ENCODE measurements at regions not wholly inside any gene's neighbourhood (a gene's known extent, or its start where the extent isn't known, plus 50 kb on each side); places are given as distances from the start of the nearest gene placed in this dataset.

GRCh38 chr18:4842751-4843150, 354.3 kb downstream of the AKAIN1 start:
- no peaks in the 10 kb centered on the region for H3K4me1 Mint-ChIP-seq
- no peaks in the 10 kb centered on the region for H3K36me3 Mint-ChIP-seq
- H3K27me3 Mint-ChIP-seq = no peaks in the 10 kb centered on the region
- no peak overlapping the region for H3K4me3 Mint-ChIP-seq
- no peak overlapping the region for H3K27ac Mint-ChIP-seq
- H3K9me3 Mint-ChIP-seq = no peaks in the 10 kb centered on the region

GRCh38 chr18:4842287-4842686, 354.8 kb downstream of the AKAIN1 start:
- no peak overlapping the region for H3K27ac Mint-ChIP-seq
- H3K4me1 Mint-ChIP-seq = no peaks in the 10 kb centered on the region
- H3K27me3 Mint-ChIP-seq = no peaks in the 10 kb centered on the region
- no peak overlapping the region for H3K4me3 Mint-ChIP-seq
- H3K36me3 Mint-ChIP-seq = no peaks in the 10 kb centered on the region
- no peaks in the 10 kb centered on the region for H3K9me3 Mint-ChIP-seq

GRCh38 chr18:4839639-4840038, 357.4 kb downstream of the AKAIN1 start:
- H3K27me3 Mint-ChIP-seq = no peaks in the 10 kb centered on the region

GRCh38 chr18:4836141-4836540, 360.9 kb downstream of the AKAIN1 start:
- Mint-ChIP-seq H3K27me3 (no peaks in the 10 kb centered on the region), H3K4me1 (no peaks in the 10 kb centered on the region), H3K4me3 (no peak overlapping the region)

More at GRCh38 chr18:4839639-4840038, 357.4 kb downstream of the AKAIN1 start:
- Mint-ChIP-seq H3K4me1 (no peaks in the 10 kb centered on the region), H3K36me3 (no peaks in the 10 kb centered on the region), H3K4me3 (no peak overlapping the region), H3K27ac (no peak overlapping the region), H3K9me3 (no peaks in the 10 kb centered on the region)

GRCh38 chr18:4831791-4832375, 365.2 kb downstream of the AKAIN1 start:
- Mint-ChIP-seq H3K36me3 (no peaks in the 10 kb centered on the region), H3K4me3 (no peak overlapping the region), H3K27me3 (no peaks in the 10 kb centered on the region), H3K9me3 (no peaks in the 10 kb centered on the region), H3K27ac (no peak overlapping the region), H3K4me1 (no peaks in the 10 kb centered on the region)

More at GRCh38 chr18:4836141-4836540, 360.9 kb downstream of the AKAIN1 start:
- H3K9me3 Mint-ChIP-seq = no peaks in the 10 kb centered on the region
- H3K36me3 Mint-ChIP-seq = no peaks in the 10 kb centered on the region
- no peak overlapping the region for H3K27ac Mint-ChIP-seq

GRCh38 chr18:4831127-4831526, 365.9 kb downstream of the AKAIN1 start:
- Mint-ChIP-seq H3K4me3 (no peak overlapping the region), H3K36me3 (no peaks in the 10 kb centered on the region), H3K4me1 (no peaks in the 10 kb centered on the region), H3K27me3 (no peaks in the 10 kb centered on the region), H3K9me3 (no peaks in the 10 kb centered on the region), H3K27ac (no peak overlapping the region)

- Mint-ChIP-seq H3K36me3 (no peaks in the 10 kb centered on the region), H3K9me3 (peaks cover 7% of the 10 kb centered on the region), H3K27me3 (no peaks in the 10 kb centered on the region), H3K4me1 (no peaks in the 10 kb centered on the region), H3K27ac (no peak overlapping the region), H3K4me3 (no peak overlapping the region)
Measured at GRCh38 chr18:4823091-4823490, 368.0 kb upstream of the DLGAP1 start.

GRCh38 chr18:4821801-4822200, 366.7 kb upstream of the DLGAP1 start:
- no peak overlapping the region for H3K4me3 Mint-ChIP-seq
- H3K9me3 Mint-ChIP-seq = peaks cover 7% of the 10 kb centered on the region
- no peaks in the 10 kb centered on the region for H3K36me3 Mint-ChIP-seq
- no peaks in the 10 kb centered on the region for H3K4me1 Mint-ChIP-seq
- no peaks in the 10 kb centered on the region for H3K27me3 Mint-ChIP-seq
- no peak overlapping the region for H3K27ac Mint-ChIP-seq

GRCh38 chr18:4817665-4818064, 362.6 kb upstream of the DLGAP1 start:
- no peaks in the 10 kb centered on the region for H3K36me3 Mint-ChIP-seq
- no peak overlapping the region for H3K27ac Mint-ChIP-seq
- peaks cover 7% of the 10 kb centered on the region for H3K9me3 Mint-ChIP-seq
- H3K4me3 Mint-ChIP-seq = no peak overlapping the region
- H3K4me1 Mint-ChIP-seq = no peaks in the 10 kb centered on the region
- H3K27me3 Mint-ChIP-seq = no peaks in the 10 kb centered on the region

- Mint-ChIP-seq H3K9me3 (peaks cover 4% of the 10 kb centered on the region), H3K4me3 (no peak overlapping the region), H3K27me3 (no peaks in the 10 kb centered on the region), H3K36me3 (no peaks in the 10 kb centered on the region), H3K4me1 (no peaks in the 10 kb centered on the region), H3K27ac (no peak overlapping the region)
Measured at GRCh38 chr18:4813708-4814107, 358.6 kb upstream of the DLGAP1 start.

GRCh38 chr18:4808891-4809290, 353.8 kb upstream of the DLGAP1 start:
- Mint-ChIP-seq H3K27ac (no peak overlapping the region), H3K4me3 (no peak overlapping the region)

GRCh38 chr18:4807604-4808293, 352.6 kb upstream of the DLGAP1 start:
- H3K36me3 Mint-ChIP-seq = no peaks in the 10 kb centered on the region
- no peaks in the 10 kb centered on the region for H3K27me3 Mint-ChIP-seq
- no peak overlapping the region for H3K27ac Mint-ChIP-seq
- H3K4me1 Mint-ChIP-seq = no peaks in the 10 kb centered on the region
- no peak overlapping the region for H3K4me3 Mint-ChIP-seq
- H3K9me3 Mint-ChIP-seq = peaks cover 11% of the 10 kb centered on the region

More at GRCh38 chr18:4808891-4809290, 353.8 kb upstream of the DLGAP1 start:
- H3K9me3 Mint-ChIP-seq = peaks cover 9% of the 10 kb centered on the region
- no peaks in the 10 kb centered on the region for H3K36me3 Mint-ChIP-seq
- no peaks in the 10 kb centered on the region for H3K27me3 Mint-ChIP-seq
- H3K4me1 Mint-ChIP-seq = no peaks in the 10 kb centered on the region

- H3K27ac Mint-ChIP-seq = no peak overlapping the region
- H3K4me1 Mint-ChIP-seq = no peaks in the 10 kb centered on the region
- H3K9me3 Mint-ChIP-seq = peaks cover 11% of the 10 kb centered on the region
- no peak overlapping the region for H3K4me3 Mint-ChIP-seq
- H3K36me3 Mint-ChIP-seq = no peaks in the 10 kb centered on the region
- H3K27me3 Mint-ChIP-seq = no peaks in the 10 kb centered on the region
Measured at GRCh38 chr18:4806331-4806730, 351.2 kb upstream of the DLGAP1 start.

- no peaks in the 10 kb centered on the region for H3K36me3 Mint-ChIP-seq
- no peak overlapping the region for H3K27ac Mint-ChIP-seq
- H3K4me3 Mint-ChIP-seq = no peak overlapping the region
- no peaks in the 10 kb centered on the region for H3K27me3 Mint-ChIP-seq
- no peaks in the 10 kb centered on the region for H3K4me1 Mint-ChIP-seq
- H3K9me3 Mint-ChIP-seq = peaks cover 17% of the 10 kb centered on the region
Measured at GRCh38 chr18:4802296-4802695, 347.2 kb upstream of the DLGAP1 start.

GRCh38 chr18:4801151-4801550, 346.0 kb upstream of the DLGAP1 start:
- Mint-ChIP-seq H3K4me1 (no peaks in the 10 kb centered on the region), H3K27me3 (no peaks in the 10 kb centered on the region), H3K9me3 (peaks cover 17% of the 10 kb centered on the region), H3K27ac (no peak overlapping the region), H3K4me3 (no peak overlapping the region), H3K36me3 (no peaks in the 10 kb centered on the region)

GRCh38 chr18:4797002-4797685, 342.0 kb upstream of the DLGAP1 start:
- H3K27me3 Mint-ChIP-seq = no peaks in the 10 kb centered on the region
- no peak overlapping the region for H3K27ac Mint-ChIP-seq
- no peak overlapping the region for H3K4me3 Mint-ChIP-seq
- H3K4me1 Mint-ChIP-seq = no peaks in the 10 kb centered on the region
- H3K9me3 Mint-ChIP-seq = peaks cover 17% of the 10 kb centered on the region
- no peaks in the 10 kb centered on the region for H3K36me3 Mint-ChIP-seq

Measured in activated naive CD4-positive, alpha-beta T cell treated with anti-CD3 and anti-CD28 coated beads, Interleukin-2, amount 50 U/mL, for 24 hours (primary cell).